Gastrocnemius medialis (tissue), 4 donors: ENCODE measurements at regions not wholly inside any gene's neighbourhood (a gene's known extent, or its start where the extent isn't known, plus 50 kb on each side); places are given as distances from the start of the nearest gene placed in this dataset.
"Not testable (repeated sequence)": the region's sequence is repeated elsewhere in the genome, so short reads cannot be mapped to it uniquely, and the experiment has no call there.

Experiments
- ATAC-seq, 2 donors: fragments of 150-250 bp; one replicate each; pipeline ENCODE4 v1.9.1; 2016
- DNase-seq, 2 donors: peaks; one replicate each; pipeline ENCODE4 v3.0.0-alpha.2; 2019
- H3K27ac ChIP-seq, 4 donors: fragments of 200-600 bp; sonication (generic); 1 replicate in 1 of 4; 2 replicates in 3 of 4; pipeline ENCODE4 v1.5.1; 2016 to 2018; ENCODE audit warnings: mild to moderate bottlenecking in 2 of 4, moderate library complexity in 1 of 4
- H3K27me3 ChIP-seq, 3 donors: fragments of 200-600 bp; sonication (generic) in 2 of 3; 1 replicate in 1 of 3; 2 replicates in 2 of 3; pipeline versions ENCODE4 v1.5.1 to v1.6.0; 2016 to 2019; ENCODE audit warnings: mild to moderate bottlenecking in 1 of 3, moderate library complexity in 1 of 3
- H3K36me3 ChIP-seq, 2 donors: fragments of 200-600 bp; sonication (generic) in 1 of 2; one replicate each; pipeline ENCODE4 v1.5.1; 2017 to 2018
- H3K4me1 ChIP-seq, 2 donors: fragments of 200-600 bp; sonication (generic) in 1 of 2; one replicate each; pipeline ENCODE4 v1.5.1; 2016 to 2017; ENCODE audit warnings: mild to moderate bottlenecking in 2 of 2
- H3K4me3 ChIP-seq, 4 donors: fragments of 200-600 bp; sonication (generic) in 3 of 4; 1 replicate in 1 of 4; 2 replicates in 3 of 4; pipeline ENCODE4 v1.5.1; 2016 to 2019; ENCODE audit warnings: mild to moderate bottlenecking in 2 of 4
- H3K9me3 ChIP-seq, 3 donors: fragments of 200-600 bp; sonication (generic) in 2 of 3; 1 replicate in 1 of 3; 2 replicates in 2 of 3; pipeline ENCODE4 v1.5.1; 2016 to 2019
- CTCF ChIP-seq, 5 experiments: fragments of 450-650 bp in 3 of 5; fragments of 200-600 bp in 2 of 5; sonication (generic) in 2 of 5; IDR thresholded peaks in 4 of 5; conservative IDR thresholded peaks in 1 of 5; 1 replicate in 4 of 5; 2 replicates in 1 of 5; pipeline ENCODE4 v1.5.1; 2016 to 2019; ENCODE audit warnings: antibody characterized with exemption in 5 of 5, mild to moderate bottlenecking in 3 of 5, moderate library complexity in 3 of 5
- POLR2A ChIP-seq, 2 donors: fragments of 450-650 bp; IDR thresholded peaks; one replicate each; pipeline ENCODE4 v1.6.1; 2017; ENCODE audit warnings: antibody characterized with exemption in 2 of 2, mild to moderate bottlenecking in 2 of 2, moderate library complexity in 2 of 2
- in situ Hi-C, 4 donors: fragments of 200-750 bp; cut with MboI; loops; one replicate each; pipeline versions ENCODE4 v1.15.0 to v1.8.0; 2017; ENCODE audit warnings: low sequenced_read_pairs in 4 of 4
- intact Hi-C: fragments of 100-400 bp; cut with DNase I; formaldehyde crosslinking; loops from one replicate; pipeline ENCODE4 v1.15.1; 2023; ENCODE audit warnings: low total_unique reads

GRCh38 chr4:138458751-138459150 lies 216.6 kb upstream of the SLC7A11 start:
- intact Hi-C loops (no loop called here), in situ Hi-C loops (no loop called here)
- DNase-seq, result no peak
- no peak for TF ChIP-seq CTCF (IDR thresholded peaks at IDR 0.05 in 4 of 5, conservative IDR thresholded peaks at IDR 0.05 in 1 of 5)
- no peak for TF ChIP-seq POLR2A (IDR thresholded peaks at IDR 0.05)
- Histone ChIP-seq H3K4me3 (no peak overlapping the region), H3K4me1 (no peaks in the 10 kb centered on the region), H3K27me3 (no peaks in the 10 kb centered on the region), H3K36me3 (no peaks in the 10 kb centered on the region), H3K27ac (no peak overlapping the region), H3K9me3 (no peaks in the 10 kb centered on the region)
- no peak for ATAC-seq

- in situ Hi-C loops, H3K9me3 ChIP-seq, H3K27ac ChIP-seq, H3K27me3 ChIP-seq, H3K36me3 ChIP-seq, ATAC-seq, H3K4me3 ChIP-seq, DNase-seq, intact Hi-C loops, H3K4me1 ChIP-seq: not testable (repeated sequence)
These were observed 214.2 kb upstream of the SLC7A11 start for GRCh38 chr4:138456349-138456748.

- Histone ChIP-seq H3K4me1 (no peaks in the 10 kb centered on the region), H3K36me3 (no peaks in the 10 kb centered on the region), H3K4me3 (no peak overlapping the region), H3K9me3 (no peaks in the 10 kb centered on the region), H3K27me3 (no peaks in the 10 kb centered on the region), H3K27ac (no peak overlapping the region)
- in situ Hi-C loops, result no loop called here
- TF ChIP-seq CTCF (IDR thresholded peaks at IDR 0.05 in 4 of 5, conservative IDR thresholded peaks at IDR 0.05 in 1 of 5), result no peak
- TF ChIP-seq POLR2A (IDR thresholded peaks at IDR 0.05), result no peak
- intact Hi-C loops, result no loop called here
- DNase-seq (no peak), ATAC-seq (no peak)
These were observed 212.9 kb upstream of the SLC7A11 start for GRCh38 chr4:138455097-138455496.

GRCh38 chr4:138452826-138453225 lies 210.7 kb upstream of the SLC7A11 start:
- H3K27ac ChIP-seq, result no peak overlapping the region
- no peaks in the 10 kb centered on the region for H3K36me3 ChIP-seq
- intact Hi-C loops, result no loop called here
- no peaks in the 10 kb centered on the region for H3K27me3 ChIP-seq
- H3K9me3 ChIP-seq, result no peaks in the 10 kb centered on the region
- TF ChIP-seq CTCF (IDR thresholded peaks at IDR 0.05 in 4 of 5, conservative IDR thresholded peaks at IDR 0.05 in 1 of 5) (no peak), POLR2A (IDR thresholded peaks at IDR 0.05) (no peak)
- ATAC-seq (no peak), DNase-seq (no peak)
- no peak overlapping the region for H3K4me3 ChIP-seq
- no peaks in the 10 kb centered on the region for H3K4me1 ChIP-seq
- in situ Hi-C loops, result no loop called here

GRCh38 chr4:138451276-138451663 lies 209.1 kb upstream of the SLC7A11 start:
- H3K36me3 ChIP-seq, result no peaks in the 10 kb centered on the region
- no peaks in the 10 kb centered on the region for H3K27me3 ChIP-seq
- no peaks in the 10 kb centered on the region for H3K4me1 ChIP-seq
- DNase-seq (no peak), ATAC-seq (no peak)
- TF ChIP-seq CTCF (IDR thresholded peaks at IDR 0.05 in 4 of 5, conservative IDR thresholded peaks at IDR 0.05 in 1 of 5) (no peak), POLR2A (IDR thresholded peaks at IDR 0.05) (no peak)
- in situ Hi-C loops (no loop called here), intact Hi-C loops (no loop called here)
- no peak overlapping the region for H3K4me3 ChIP-seq
- H3K27ac ChIP-seq, result no peak overlapping the region
- no peaks in the 10 kb centered on the region for H3K9me3 ChIP-seq
